Adipocyte (in vitro differentiated cells): ENCODE measurements at regions not wholly inside any gene's neighbourhood (a gene's known extent, or its start where the extent isn't known, plus 50 kb on each side); places are given as distances from the start of the nearest gene placed in this dataset.
"Not testable (repeated sequence)": the region's sequence is repeated elsewhere in the genome, so short reads cannot be mapped to it uniquely, and the experiment has no call there.

Experiments
- DNase-seq: peaks from one replicate; pipeline ENCODE4 v3.0.0-alpha.2; 2015; ENCODE audit warnings: low read depth
- H3K27me3 ChIP-seq: replicated peaks from 2 replicates; pipeline ENCODE4 v1.7.0; 2013; ENCODE audit warnings: mild to moderate bottlenecking, low read length, moderate library complexity; ENCODE audit not compliant: control insufficient read depth, insufficient read depth
- H3K36me3 ChIP-seq: 2 replicates; pipeline ENCODE4 v1.7.0; 2013; ENCODE audit warnings: low read length, mild to moderate bottlenecking, moderate library complexity; ENCODE audit not compliant: control insufficient read depth, insufficient read depth, severe bottlenecking
- H3K4me1 ChIP-seq: 2 replicates; pipeline ENCODE4 v1.7.0; 2013; ENCODE audit warnings: mild to moderate bottlenecking, low read length, moderate library complexity; ENCODE audit not compliant: control insufficient read depth, insufficient read depth
- H3K4me3 ChIP-seq: 2 replicates; pipeline ENCODE4 v1.7.0; 2013; ENCODE audit warnings: mild to moderate bottlenecking, low read length, moderate library complexity
- H3K9ac ChIP-seq: 2 replicates; pipeline ENCODE4 v1.7.0; 2013; ENCODE audit warnings: mild to moderate bottlenecking, low read length, moderate library complexity
- H3K9me3 ChIP-seq: 2 replicates; pipeline ENCODE4 v1.7.0; 2013; ENCODE audit warnings: mild to moderate bottlenecking, low read length, moderate library complexity; ENCODE audit not compliant: control insufficient read depth

- no peak overlapping the region for H3K4me3 ChIP-seq
- H3K27me3 ChIP-seq = no peaks in the 10 kb centered on the region
- no peaks in the 10 kb centered on the region for H3K36me3 ChIP-seq
- H3K9me3 ChIP-seq = no peaks in the 10 kb centered on the region
- H3K4me1 ChIP-seq = peaks cover 3% of the 10 kb centered on the region
- no peak for DNase-seq
- no peak overlapping the region for H3K9ac ChIP-seq
Observed at GRCh38 chr5:34411470-34412346, 244.4 kb upstream of the RAI14 start.

- H3K4me1 ChIP-seq = peaks cover 3% of the 10 kb centered on the region
- no peak overlapping the region for H3K4me3 ChIP-seq
- peak; percentile 54 for DNase-seq
- H3K36me3 ChIP-seq = no peaks in the 10 kb centered on the region
- H3K9ac ChIP-seq = no peak overlapping the region
- H3K27me3 ChIP-seq = no peaks in the 10 kb centered on the region
- H3K9me3 ChIP-seq = no peaks in the 10 kb centered on the region
Observed at GRCh38 chr5:34412736-34413135, 243.4 kb upstream of the RAI14 start.

- DNase-seq = peak; percentile 43
- H3K4me1 ChIP-seq = peaks cover 3% of the 10 kb centered on the region
- H3K36me3 ChIP-seq = no peaks in the 10 kb centered on the region
- peaks cover 4% of the 10 kb centered on the region for H3K9me3 ChIP-seq
- no peaks in the 10 kb centered on the region for H3K27me3 ChIP-seq
- H3K4me3 ChIP-seq = no peak overlapping the region
- H3K9ac ChIP-seq = no peak overlapping the region
Observed at GRCh38 chr5:34415559-34416198, 240.4 kb upstream of the RAI14 start.

- DNase-seq = no peak
- Histone ChIP-seq H3K4me1 (peaks cover 3% of the 10 kb centered on the region), H3K27me3 (no peaks in the 10 kb centered on the region), H3K4me3 (no peak overlapping the region), H3K9me3 (peaks cover 9% of the 10 kb centered on the region), H3K36me3 (no peaks in the 10 kb centered on the region), H3K9ac (no peak overlapping the region)
Observed at GRCh38 chr5:34416501-34417008, 239.6 kb upstream of the RAI14 start.

- not testable (repeated sequence) for H3K9me3 ChIP-seq, H3K4me3 ChIP-seq, H3K36me3 ChIP-seq, DNase-seq, H3K4me1 ChIP-seq, H3K27me3 ChIP-seq, H3K9ac ChIP-seq
Observed at GRCh38 chr5:34420191-34420590, 235.9 kb upstream of the RAI14 start.

GRCh38 chr5:34436761-34437501 lies 219.2 kb upstream of the RAI14 start:
- Histone ChIP-seq H3K4me3 (no peak overlapping the region), H3K9me3 (no peaks in the 10 kb centered on the region), H3K36me3 (no peaks in the 10 kb centered on the region), H3K27me3 (no peaks in the 10 kb centered on the region), H3K9ac (no peak overlapping the region), H3K4me1 (no peaks in the 10 kb centered on the region)
- DNase-seq = no peak

GRCh38 chr5:34439601-34440000 lies 216.5 kb upstream of the RAI14 start:
- Histone ChIP-seq H3K9ac (no peak overlapping the region), H3K9me3 (no peaks in the 10 kb centered on the region), H3K4me1 (no peaks in the 10 kb centered on the region), H3K27me3 (no peaks in the 10 kb centered on the region), H3K4me3 (no peak overlapping the region), H3K36me3 (no peaks in the 10 kb centered on the region)
- DNase-seq = no peak

- not testable (repeated sequence) for H3K36me3 ChIP-seq, H3K9me3 ChIP-seq, H3K27me3 ChIP-seq, H3K4me1 ChIP-seq, DNase-seq, H3K9ac ChIP-seq, H3K4me3 ChIP-seq
Observed at GRCh38 chr5:34441767-34442166, 214.4 kb upstream of the RAI14 start.

GRCh38 chr5:34447424-34447823 lies 208.7 kb upstream of the RAI14 start:
- Histone ChIP-seq H3K4me1 (no peaks in the 10 kb centered on the region), H3K27me3 (peaks cover 28% of the 10 kb centered on the region), H3K36me3 (no peaks in the 10 kb centered on the region), H3K9me3 (no peaks in the 10 kb centered on the region), H3K9ac (no peak overlapping the region), H3K4me3 (no peak overlapping the region)
- no peak for DNase-seq

GRCh38 chr5:34449639-34450038 lies 206.5 kb upstream of the RAI14 start:
- DNase-seq = no peak
- H3K9ac ChIP-seq = no peak overlapping the region
- H3K4me1 ChIP-seq = no peaks in the 10 kb centered on the region
- H3K9me3 ChIP-seq = no peaks in the 10 kb centered on the region
- no peak overlapping the region for H3K4me3 ChIP-seq
- peaks cover 38% of the 10 kb centered on the region for H3K27me3 ChIP-seq
- no peaks in the 10 kb centered on the region for H3K36me3 ChIP-seq

- Histone ChIP-seq H3K4me3 (no peak overlapping the region), H3K9ac (no peak overlapping the region), H3K4me1 (no peaks in the 10 kb centered on the region), H3K36me3 (no peaks in the 10 kb centered on the region), H3K27me3 (peaks cover 38% of the 10 kb centered on the region), H3K9me3 (no peaks in the 10 kb centered on the region)
- DNase-seq = no peak
Observed at GRCh38 chr5:34450338-34450737, 205.8 kb upstream of the RAI14 start.
